HAP-1 (cell line): ENCODE measurements at regions not wholly inside any gene's neighbourhood (a gene's known extent, or its start where the extent isn't known, plus 50 kb on each side); places are given as distances from the start of the nearest gene placed in this dataset.
A peak's percentile ranks its signal among the peaks of the same experiment; 100 is the strongest.
"Not testable (repeated sequence)": the region's sequence is repeated elsewhere in the genome, so short reads cannot be mapped to it uniquely, and the experiment has no call there.

ENCODE experiments used
- DNase-seq, 2 experiments: peaks; one replicate each; pipeline ENCODE4 v3.0.0-alpha.2; 2016 to 2020; ENCODE audit warnings: low spot score in 2 of 2
- H3K27me3 ChIP-seq: fragments of 250-450 bp; sonication (Bioruptor Pico); 2 replicates; pipeline ENCODE4 v1.5.1; 2020; ENCODE audit warnings: low read depth, mild to moderate bottlenecking, moderate library complexity
- H3K36me3 ChIP-seq: fragments of 250-450 bp; sonication (Bioruptor Pico); replicated peaks from 2 replicates; pipeline ENCODE4 v1.5.1; 2020; ENCODE audit warnings: mild to moderate bottlenecking
- H3K4me1 ChIP-seq: fragments of 250-450 bp; sonication (Bioruptor Pico); 2 replicates; pipeline ENCODE4 v1.5.1; 2020; ENCODE audit warnings: mild to moderate bottlenecking
- H3K4me3 ChIP-seq: fragments of 250-450 bp; sonication (Bioruptor Pico); 2 replicates; pipeline ENCODE4 v1.5.1; 2020; ENCODE audit warnings: mild to moderate bottlenecking, moderate library complexity
- H3K9me3 ChIP-seq: fragments of 250-450 bp; sonication (Bioruptor Pico); 2 replicates; pipeline ENCODE4 v1.5.1; 2020; ENCODE audit warnings: mild to moderate bottlenecking, moderate library complexity
- in situ Hi-C: fragments of 300-500 bp; cut with MboI; formaldehyde crosslinking; loops from 3 replicates; pipeline ENCODE4 v1.14.3; 2020; ENCODE audit warnings: low sequenced_read_pairs, inconsistent platforms, mixed read lengths

DNA sequence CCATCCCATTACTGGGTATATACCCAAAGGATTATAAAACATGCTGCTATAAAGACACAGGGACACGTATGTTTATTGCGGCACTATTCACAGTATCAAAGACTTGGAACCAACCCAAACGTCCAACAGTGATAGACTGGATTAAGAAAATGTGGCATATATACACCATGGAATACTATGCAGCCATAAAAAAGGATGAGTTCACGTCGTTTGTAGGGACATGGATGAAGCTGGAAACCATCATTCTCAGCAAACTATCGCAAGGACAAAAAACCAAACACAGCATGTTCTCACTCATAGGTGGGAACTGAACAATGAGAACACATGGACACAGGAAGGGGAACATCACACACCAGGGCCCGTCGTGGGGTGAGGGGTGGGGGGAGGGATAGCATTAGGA is 106.1 kb downstream of the CHD1L start:
- H3K36me3 ChIP-seq, H3K4me3 ChIP-seq, in situ Hi-C loops, H3K9me3 ChIP-seq, H3K4me1 ChIP-seq, H3K27me3 ChIP-seq, DNase-seq: not testable (repeated sequence)

DNA sequence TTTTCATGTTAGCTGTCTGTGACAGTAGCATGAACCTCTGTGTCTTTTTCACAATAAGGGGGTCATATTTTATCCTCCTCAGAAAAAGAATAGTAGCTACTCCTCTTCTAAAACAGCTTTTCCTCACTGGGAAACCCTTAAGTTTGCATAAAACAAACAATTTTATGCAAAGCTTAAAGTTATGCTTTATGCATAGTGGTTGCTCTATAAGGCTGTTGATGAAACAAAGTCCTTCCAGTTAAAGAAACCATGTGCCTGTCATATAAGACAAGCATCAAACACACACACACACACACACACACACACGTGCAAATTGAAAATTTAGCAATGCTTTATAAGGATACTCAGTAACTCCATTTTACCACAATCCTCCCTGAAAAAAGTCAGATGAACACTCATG is 107.0 kb downstream of the CHD1L start:
- H3K9me3 ChIP-seq = no peaks in the 10 kb centered on the region
- no peaks in the 10 kb centered on the region for H3K4me1 ChIP-seq
- no peak for DNase-seq
- H3K27me3 ChIP-seq = peaks cover 9% of the 10 kb centered on the region
- in situ Hi-C loops = no loop called here
- no peaks in the 10 kb centered on the region for H3K36me3 ChIP-seq
- no peak overlapping the region for H3K4me3 ChIP-seq

DNA sequence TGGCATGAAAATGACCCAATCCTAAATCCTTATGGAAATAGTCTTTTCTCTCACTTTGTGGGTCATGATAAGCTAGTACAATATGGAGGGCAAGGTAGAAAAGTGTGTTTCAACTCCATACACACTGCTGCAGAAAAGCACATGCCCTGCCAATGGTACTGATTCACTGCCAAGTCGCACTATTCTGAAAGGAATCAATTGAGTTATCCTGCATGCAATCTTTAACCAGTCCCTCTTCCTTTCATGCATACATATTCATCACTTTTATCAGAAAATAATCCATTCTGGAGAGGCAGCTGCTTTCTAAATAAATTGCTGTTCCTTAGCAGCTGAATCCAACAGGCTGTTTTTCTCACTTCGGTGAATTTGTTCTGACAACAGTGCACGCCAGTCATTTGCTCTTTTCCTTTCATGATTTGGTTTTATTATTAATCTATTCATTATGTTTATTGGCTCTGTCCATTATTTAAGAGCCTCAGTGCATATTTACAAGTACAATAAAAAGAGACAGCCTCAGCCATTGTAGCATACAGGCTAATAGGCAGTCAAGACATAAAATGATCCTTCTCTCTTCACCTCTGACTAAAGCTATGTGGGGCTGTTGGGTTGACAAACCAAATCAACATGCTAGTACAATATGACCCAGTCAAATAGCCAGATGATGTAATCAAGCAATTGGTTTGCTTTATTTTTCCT is 108.8 kb downstream of the CHD1L start:
- Histone ChIP-seq H3K4me1 (no peaks in the 10 kb centered on the region), H3K4me3 (no peak overlapping the region), H3K9me3 (no peaks in the 10 kb centered on the region), H3K27me3 (peaks cover 11% of the 10 kb centered on the region), H3K36me3 (no peaks in the 10 kb centered on the region)
- in situ Hi-C loops = no loop called here
- DNase-seq = no peak

DNA sequence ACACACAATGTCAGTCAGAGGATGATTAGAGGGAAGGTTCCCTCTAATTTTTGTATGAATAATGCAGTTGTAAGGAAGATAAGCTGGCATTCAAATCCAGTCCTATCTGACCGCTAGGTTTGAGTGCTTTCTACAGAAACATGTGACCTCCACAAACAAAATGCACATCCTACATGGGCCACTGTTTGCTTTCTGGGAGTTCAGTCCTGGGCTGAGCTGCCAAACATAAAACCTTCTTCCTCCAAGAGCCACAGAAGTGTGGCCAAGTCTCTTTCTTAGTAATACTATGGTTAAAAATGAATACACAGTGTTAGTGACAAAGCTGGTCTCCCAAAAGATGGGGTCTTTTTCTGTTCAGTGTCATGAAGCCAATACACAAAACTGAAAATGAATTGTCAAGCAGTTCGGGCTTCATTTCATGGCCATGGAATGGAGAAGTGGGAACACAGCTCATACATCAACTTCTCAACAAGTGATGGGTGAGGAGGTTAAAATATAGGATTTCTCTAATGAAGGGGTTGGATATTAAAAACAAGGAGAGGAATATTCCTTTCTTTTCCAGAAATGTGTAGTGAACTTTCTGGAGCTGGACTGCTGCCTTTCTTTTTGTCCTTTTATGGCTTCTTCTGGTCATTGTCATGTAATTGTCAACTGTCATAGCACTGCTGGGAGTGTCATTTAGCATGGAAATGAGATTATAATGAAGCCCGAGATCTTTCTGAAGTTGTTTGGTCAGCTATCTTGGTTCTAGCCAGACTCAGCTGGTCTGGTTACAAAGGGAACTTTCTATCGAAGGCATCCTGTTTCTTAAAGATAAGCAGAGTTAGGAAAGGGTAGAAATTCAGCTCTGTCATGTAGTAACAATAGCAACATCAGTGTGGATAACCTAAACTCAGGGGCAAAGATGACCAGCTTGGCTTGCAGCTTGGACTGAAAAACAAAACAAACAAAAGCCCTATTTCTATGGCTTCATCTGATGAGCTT is 135.1 kb downstream of the CHD1L start:
- Histone ChIP-seq H3K4me3 (no peak overlapping the region), H3K9me3 (no peaks in the 10 kb centered on the region), H3K36me3 (no peaks in the 10 kb centered on the region), H3K4me1 (no peaks in the 10 kb centered on the region), H3K27me3 (no peaks in the 10 kb centered on the region)
- no peak for DNase-seq
- in situ Hi-C loops = no loop called here

DNA sequence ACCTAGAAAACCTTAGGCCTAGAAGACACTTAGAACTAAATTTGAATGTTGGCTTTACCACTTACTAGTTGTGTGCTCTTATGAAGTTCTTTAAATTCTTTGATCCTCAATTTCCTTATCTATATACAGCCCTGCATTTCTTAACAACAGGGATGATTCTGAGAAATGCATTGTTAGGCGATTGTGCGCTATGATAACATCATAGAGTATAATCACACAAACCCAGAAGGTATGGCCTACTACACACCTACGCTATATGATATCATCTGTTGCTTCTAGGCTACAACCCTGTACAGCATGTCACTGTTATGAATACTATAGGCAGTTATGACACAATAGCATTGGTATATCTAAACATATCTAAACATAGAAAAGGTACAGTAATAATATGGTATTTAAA is 137.4 kb downstream of the CHD1L start:
- H3K9me3 ChIP-seq = no peaks in the 10 kb centered on the region
- H3K4me1 ChIP-seq = no peaks in the 10 kb centered on the region
- no peaks in the 10 kb centered on the region for H3K36me3 ChIP-seq
- H3K27me3 ChIP-seq = no peaks in the 10 kb centered on the region
- H3K4me3 ChIP-seq = no peak overlapping the region
- in situ Hi-C loops = no loop called here
- DNase-seq = no peak

DNA sequence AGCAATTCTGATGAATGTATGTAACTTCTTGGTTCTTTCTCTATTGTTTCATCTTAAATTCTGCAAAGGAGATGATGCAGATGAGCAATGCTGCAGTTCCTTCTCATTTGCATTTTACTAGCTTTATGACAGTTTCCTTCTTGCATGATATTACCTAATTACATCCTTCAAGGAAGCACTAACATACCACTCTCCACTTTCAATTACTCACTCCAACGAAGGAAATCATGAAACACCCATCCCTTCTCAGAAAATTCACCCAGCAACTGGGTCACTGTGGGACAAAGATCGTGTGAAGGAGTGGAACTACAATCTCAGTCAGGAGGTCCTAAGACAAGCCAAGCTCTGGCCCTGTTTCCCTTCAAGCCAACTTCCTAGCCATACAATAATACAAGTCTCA is 142.3 kb downstream of the CHD1L start:
- Histone ChIP-seq H3K36me3 (no peaks in the 10 kb centered on the region), H3K4me1 (no peaks in the 10 kb centered on the region), H3K4me3 (no peak overlapping the region), H3K27me3 (no peaks in the 10 kb centered on the region), H3K9me3 (no peaks in the 10 kb centered on the region)
- in situ Hi-C loops = no loop called here
- no peak for DNase-seq

DNA sequence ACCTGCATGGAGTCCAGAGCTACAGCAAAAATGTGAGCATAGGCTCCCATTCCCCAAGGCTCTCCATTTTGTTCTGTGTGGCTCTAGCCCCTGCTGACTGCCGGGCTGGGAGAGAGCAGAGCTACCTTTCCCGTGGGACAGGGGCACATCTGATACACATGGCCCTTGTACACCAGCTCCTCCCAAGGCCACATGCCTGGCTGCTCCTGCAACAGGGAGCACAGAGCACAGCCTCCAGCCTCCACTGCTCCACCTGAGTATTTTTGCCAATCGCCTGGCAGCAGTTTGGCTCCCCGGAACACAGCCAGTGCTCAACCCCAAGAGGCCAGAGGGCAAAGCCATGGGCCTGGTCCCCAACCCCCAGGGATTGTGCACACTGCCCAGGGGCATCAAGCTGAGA is 146.5 kb downstream of the CHD1L start:
- no peak for DNase-seq
- in situ Hi-C loops = no loop called here
- Histone ChIP-seq H3K9me3 (no peaks in the 10 kb centered on the region), H3K36me3 (no peaks in the 10 kb centered on the region), H3K27me3 (no peaks in the 10 kb centered on the region), H3K4me1 (no peaks in the 10 kb centered on the region), H3K4me3 (no peak overlapping the region)

DNA sequence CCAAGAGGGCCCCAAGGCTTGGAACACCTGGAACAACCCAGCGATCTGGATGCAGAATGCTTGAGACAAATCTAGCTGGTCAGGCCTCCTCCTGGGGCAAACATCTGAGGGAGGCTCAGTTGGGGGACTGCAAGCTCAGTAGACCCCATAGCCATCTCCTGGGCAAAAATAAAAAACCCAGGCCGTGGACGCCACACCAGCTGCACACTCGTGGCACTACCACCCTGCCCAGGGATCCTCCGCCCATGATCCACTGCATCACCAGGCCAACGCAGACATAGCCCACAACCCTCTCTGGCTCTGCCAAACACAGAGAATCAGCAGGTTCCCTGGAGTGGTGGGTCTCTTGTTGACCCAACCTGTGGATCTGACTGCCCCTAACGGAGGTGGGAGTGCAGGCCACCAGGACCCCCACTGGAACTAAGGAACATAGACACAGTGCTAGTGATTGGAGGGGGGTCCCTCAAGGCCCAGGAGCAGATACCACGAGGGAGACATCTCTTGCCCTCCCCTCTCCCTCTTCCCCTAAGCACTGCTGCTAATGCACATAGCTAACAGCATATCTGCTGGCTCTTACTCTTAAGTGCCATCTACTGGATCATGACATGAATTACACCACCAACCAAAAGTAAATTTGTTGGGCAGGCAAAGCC is 147.2 kb downstream of the CHD1L start:
- Histone ChIP-seq H3K4me3 (no peak overlapping the region), H3K4me1 (no peaks in the 10 kb centered on the region), H3K9me3 (no peaks in the 10 kb centered on the region), H3K36me3 (no peaks in the 10 kb centered on the region), H3K27me3 (no peaks in the 10 kb centered on the region)
- in situ Hi-C loops = no loop called here
- DNase-seq = peak; percentile 17 to 60

DNA sequence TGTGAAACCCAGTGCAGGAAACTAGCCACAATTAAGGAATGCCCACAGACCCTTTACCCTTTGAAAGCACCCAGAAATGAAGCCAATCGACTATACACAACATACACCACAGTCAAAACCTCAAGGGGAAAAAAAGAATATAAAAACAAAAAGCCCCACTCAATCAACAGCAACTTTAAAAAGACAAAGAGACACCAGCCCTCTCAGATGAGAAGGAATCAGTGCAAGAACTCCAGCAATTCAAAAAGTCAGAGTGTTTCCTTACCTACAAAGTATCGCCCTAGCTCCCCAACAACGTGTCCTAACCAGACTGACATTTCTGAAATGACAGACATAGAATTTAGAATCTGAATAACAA is 147.7 kb downstream of the CHD1L start:
- Histone ChIP-seq H3K36me3 (no peaks in the 10 kb centered on the region), H3K9me3 (no peaks in the 10 kb centered on the region), H3K27me3 (no peaks in the 10 kb centered on the region), H3K4me3 (no peak overlapping the region), H3K4me1 (no peaks in the 10 kb centered on the region)
- DNase-seq = no peak
- in situ Hi-C loops = no loop called here

DNA sequence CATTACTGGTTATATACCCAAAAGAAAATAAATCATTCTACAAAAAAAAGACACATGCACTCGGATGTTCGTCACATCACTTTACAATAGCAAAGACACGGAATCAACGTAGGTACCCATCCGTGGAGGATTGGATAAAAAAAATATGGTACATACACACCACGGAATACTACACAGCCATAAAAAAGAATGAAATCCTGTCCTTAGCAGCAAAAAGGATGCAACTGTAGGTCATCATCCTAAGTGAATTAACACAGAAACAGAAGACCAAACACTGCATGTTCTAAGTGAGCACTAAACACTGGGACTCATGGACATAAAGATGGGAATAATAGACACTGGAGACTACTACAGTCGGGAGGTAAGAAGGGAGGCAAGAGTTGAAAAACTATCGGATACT is 148.6 kb downstream of the CHD1L start:
- in situ Hi-C loops = no loop called here
- Histone ChIP-seq H3K4me1 (no peaks in the 10 kb centered on the region), H3K36me3 (no peaks in the 10 kb centered on the region), H3K4me3 (no peak overlapping the region), H3K27me3 (no peaks in the 10 kb centered on the region), H3K9me3 (no peaks in the 10 kb centered on the region)
- no peak for DNase-seq

DNA sequence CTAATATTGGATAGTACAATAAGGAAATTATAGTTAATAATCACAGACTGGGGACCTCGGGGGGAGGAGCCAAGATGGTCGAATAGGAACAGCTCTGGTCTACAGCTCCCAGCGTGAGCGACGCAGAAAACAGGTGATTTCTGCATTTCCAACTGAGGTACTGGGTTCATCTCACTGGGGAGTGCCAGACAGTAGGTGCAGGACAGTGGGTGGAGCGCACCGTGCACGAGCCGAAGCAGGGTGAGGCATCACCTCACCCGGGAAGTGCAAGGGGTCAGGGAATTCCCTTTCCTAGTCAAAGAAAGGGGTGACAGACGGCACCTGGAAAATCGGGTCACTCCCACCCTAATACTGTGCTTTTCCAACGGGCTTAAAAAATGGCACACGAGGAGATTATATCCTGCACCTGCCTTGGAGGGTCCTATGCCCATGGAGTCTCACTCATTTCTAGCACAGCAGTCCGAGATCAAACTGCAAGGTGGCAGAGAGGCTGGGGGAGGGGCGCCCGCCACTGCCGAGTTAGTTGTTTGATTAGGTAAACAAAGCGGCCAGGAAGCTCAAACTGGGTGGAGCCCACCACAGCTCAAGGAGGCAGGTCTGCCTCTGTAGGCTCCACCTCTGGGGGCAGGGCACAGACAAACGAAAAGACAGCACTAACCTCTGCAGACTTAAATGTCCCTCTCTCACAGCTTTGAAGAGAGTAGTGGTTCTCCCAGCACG is 138.8 kb upstream of the BCL9 start:
- H3K36me3 ChIP-seq, H3K9me3 ChIP-seq, H3K4me3 ChIP-seq, H3K4me1 ChIP-seq, H3K27me3 ChIP-seq, DNase-seq, in situ Hi-C loops: not testable (repeated sequence)

DNA sequence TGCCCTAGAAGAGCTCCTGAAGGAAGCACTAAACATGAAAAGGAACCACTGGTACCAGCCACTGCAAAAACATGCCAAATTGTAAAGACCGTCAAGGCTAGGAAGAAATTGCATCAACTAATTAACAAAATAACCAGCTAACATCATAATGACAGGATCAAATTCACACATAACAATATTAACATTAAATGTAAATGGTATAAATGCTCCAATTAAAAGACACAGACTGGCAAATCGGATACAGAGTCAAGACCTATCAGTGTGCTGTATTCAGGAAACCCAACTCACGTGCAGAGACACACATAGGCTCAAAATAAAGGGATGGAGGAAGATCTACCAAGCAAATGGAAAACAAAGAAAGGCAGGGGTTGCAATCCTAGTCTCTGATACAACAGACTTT is 137.0 kb upstream of the BCL9 start:
- H3K9me3 ChIP-seq, in situ Hi-C loops, DNase-seq, H3K36me3 ChIP-seq, H3K4me1 ChIP-seq, H3K27me3 ChIP-seq, H3K4me3 ChIP-seq: not testable (repeated sequence)

DNA sequence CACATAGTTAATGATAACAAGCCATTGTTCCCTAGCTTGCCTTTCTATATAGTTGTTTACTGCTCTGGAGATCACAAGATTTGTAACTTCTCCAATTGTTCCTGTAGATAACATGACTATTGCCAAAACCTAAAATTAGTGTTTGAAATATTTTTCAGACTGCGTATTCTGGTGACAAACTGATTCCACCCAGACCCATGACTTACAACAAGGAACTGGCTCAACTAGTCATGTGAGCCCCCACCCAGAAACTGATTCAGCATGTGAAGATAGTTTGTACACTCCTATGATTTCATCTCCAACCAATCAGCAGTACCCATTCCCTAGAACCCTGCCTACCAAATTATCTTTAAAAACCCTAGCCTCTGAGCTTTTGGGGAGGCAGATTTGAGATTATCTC is 131.4 kb upstream of the BCL9 start:
- no peak for DNase-seq
- Histone ChIP-seq H3K36me3 (no peaks in the 10 kb centered on the region), H3K9me3 (no peaks in the 10 kb centered on the region), H3K27me3 (no peaks in the 10 kb centered on the region), H3K4me1 (no peaks in the 10 kb centered on the region), H3K4me3 (no peak overlapping the region)
- in situ Hi-C loops = no loop called here
